SK-N-MC (cell line): ENCODE measurements at regions not wholly inside any gene's neighbourhood (a gene's known extent, or its start where the extent isn't known, plus 50 kb on each side); places are given as distances from the start of the nearest gene placed in this dataset.

Experiments
- EZH2 ChIP-seq: fragments of 200-600 bp; sonication (generic); IDR thresholded peaks from one replicate; pipeline ENCODE4 v1.6.1; 2017; ENCODE audit warnings: antibody characterized with exemption
- FOXP2 ChIP-seq: optimal IDR thresholded peaks from 2 replicates; pipeline ENCODE3; 2011; ENCODE audit warnings: mild to moderate bottlenecking, moderate library complexity; ENCODE audit not compliant: insufficient read depth; ENCODE audit errors: extremely low read length, control extremely low read depth
- POLR2AphosphoS5 ChIP-seq: IDR thresholded peaks from 2 replicates; pipeline ENCODE4 v1.6.1; 2012; ENCODE audit warnings: mild to moderate bottlenecking, low read depth, low read length, borderline replicate concordance

DNA sequence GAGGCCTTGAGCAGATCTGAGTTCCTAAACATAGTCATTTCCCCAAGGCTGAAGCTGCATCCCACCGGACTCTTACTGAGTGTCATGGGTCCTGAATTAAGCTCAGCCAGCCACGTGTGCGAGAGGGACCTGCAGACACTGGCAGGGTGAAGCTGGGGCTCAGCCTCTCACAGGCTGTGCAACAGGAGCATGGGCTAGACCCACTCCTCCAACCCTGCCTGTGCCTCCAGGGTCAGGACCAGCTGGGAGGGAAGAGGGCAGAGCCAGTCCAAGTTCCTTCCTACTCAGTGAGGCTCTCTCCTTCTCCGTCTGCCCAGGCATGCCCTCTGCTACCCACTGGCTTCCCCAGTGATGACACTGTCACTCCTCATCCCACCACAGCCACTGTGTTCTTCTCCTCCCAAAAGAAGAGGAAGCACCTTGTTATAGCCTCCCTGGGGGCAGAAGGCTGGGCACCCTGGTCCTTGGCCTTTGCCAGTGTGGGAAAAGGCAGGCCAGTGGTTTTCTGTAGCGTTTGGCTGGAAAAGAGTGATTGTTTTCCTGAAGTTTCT is 78.9 kb downstream of the KCNF1 start:
- TF ChIP-seq POLR2AphosphoS5 (no peak), EZH2 (no peak), FOXP2 (no peak)
